Tibial artery (tissue), 4 donors: ENCODE measurements at regions not wholly inside any gene's neighbourhood (a gene's known extent, or its start where the extent isn't known, plus 50 kb on each side); places are given as distances from the start of the nearest gene placed in this dataset.

Experiments used
- DNase-seq, 2 donors: peaks; one replicate each; pipeline ENCODE4 v3.0.0-alpha.2; 2019
- H3K27ac ChIP-seq, 2 donors: fragments of 200-600 bp; sonication (generic) in 1 of 2; 1 replicate in 1 of 2; 2 replicates in 1 of 2; pipeline ENCODE4 v1.5.1; 2018 to 2019; ENCODE audit warnings: mild to moderate bottlenecking in 1 of 2
- H3K27me3 ChIP-seq, 2 donors: fragments of 200-600 bp; sonication (generic) in 1 of 2; one replicate each; pipeline versions ENCODE4 v1.5.1 to v1.6.0; 2016 to 2019
- H3K36me3 ChIP-seq, 3 donors: fragments of 200-600 bp; sonication (generic) in 2 of 3; one replicate each; pipeline ENCODE4 v1.5.1; 2016 to 2019; ENCODE audit warnings: mild to moderate bottlenecking in 2 of 3
- H3K4me1 ChIP-seq, 4 donors: fragments of 200-600 bp; sonication (generic) in 2 of 4; 1 replicate in 3 of 4; 2 replicates in 1 of 4; pipeline ENCODE4 v1.5.1; 2016 to 2019
- H3K4me3 ChIP-seq, 2 donors: fragments of 200-600 bp; sonication (generic) in 1 of 2; 1 replicate in 1 of 2; 2 replicates in 1 of 2; pipeline ENCODE4 v1.5.1; 2018 to 2019; ENCODE audit warnings: mild to moderate bottlenecking in 2 of 2
- H3K9me3 ChIP-seq, 3 donors: fragments of 200-600 bp; sonication (generic) in 1 of 3; one replicate each; pipeline ENCODE4 v1.5.1; 2016 to 2019
- CTCF ChIP-seq, 2 experiments: fragments of 200-600 bp in 1 of 2; fragments of 450-650 bp in 1 of 2; IDR thresholded peaks; one replicate each; pipeline ENCODE4 v1.5.1; 2017 to 2019; ENCODE audit warnings: antibody characterized with exemption in 2 of 2, mild to moderate bottlenecking in 1 of 2, moderate library complexity in 1 of 2
- intact Hi-C: fragments of 100-400 bp; cut with DNase I; formaldehyde crosslinking; loops from one replicate; pipeline ENCODE4 v1.15.0; 2023; ENCODE audit warnings: low total_unique reads

- intact Hi-C loops: no loop called here
- no peaks in the 10 kb centered on the region for H3K9me3 ChIP-seq
- no peak overlapping the region for H3K27ac ChIP-seq
- no peak for TF ChIP-seq CTCF (IDR thresholded peaks at IDR 0.05)
- H3K4me1 ChIP-seq: no peaks in the 10 kb centered on the region
- no peak overlapping the region for H3K4me3 ChIP-seq
- DNase-seq: no peak
- no peaks in the 10 kb centered on the region for H3K27me3 ChIP-seq
- no peaks in the 10 kb centered on the region for H3K36me3 ChIP-seq
Measured at GRCh38 chr12:77629141-77629540, 201.6 kb upstream of the NAV3 start.

- intact Hi-C loops: no loop called here
- Histone ChIP-seq H3K36me3 (no peaks in the 10 kb centered on the region), H3K4me1 (no peaks in the 10 kb centered on the region), H3K9me3 (no peaks in the 10 kb centered on the region), H3K4me3 (no peak overlapping the region), H3K27me3 (no peaks in the 10 kb centered on the region), H3K27ac (no peak overlapping the region)
- no peak for DNase-seq
- no peak for TF ChIP-seq CTCF (IDR thresholded peaks at IDR 0.05)
Measured at GRCh38 chr12:77625441-77625840, 205.3 kb upstream of the NAV3 start.

- Histone ChIP-seq H3K4me3 (no peak overlapping the region), H3K27me3 (no peaks in the 10 kb centered on the region), H3K9me3 (peaks cover 0 to 7% (median 5%) of the 10 kb centered on the region in 3 donors), H3K4me1 (no peaks in the 10 kb centered on the region), H3K36me3 (no peaks in the 10 kb centered on the region), H3K27ac (no peak overlapping the region)
- intact Hi-C loops: no loop called here
- no peak for TF ChIP-seq CTCF (IDR thresholded peaks at IDR 0.05)
- no peak for DNase-seq
Measured at GRCh38 chr12:77619425-77619824, 211.3 kb upstream of the NAV3 start.

GRCh38 chr12:77617818-77618217 is 212.9 kb upstream of the NAV3 start:
- DNase-seq: no peak
- H3K27me3 ChIP-seq: no peaks in the 10 kb centered on the region
- intact Hi-C loops: no loop called here
- H3K4me1 ChIP-seq: no peaks in the 10 kb centered on the region
- no peaks in the 10 kb centered on the region for H3K36me3 ChIP-seq
- H3K4me3 ChIP-seq: no peak overlapping the region
- peaks cover 0 to 7% (median 5%) of the 10 kb centered on the region in 3 donors for H3K9me3 ChIP-seq
- no peak for TF ChIP-seq CTCF (IDR thresholded peaks at IDR 0.05)
- no peak overlapping the region for H3K27ac ChIP-seq

GRCh38 chr12:77615332-77615731 is 215.4 kb upstream of the NAV3 start:
- no peak overlapping the region for H3K27ac ChIP-seq
- intact Hi-C loops: no loop called here
- H3K9me3 ChIP-seq: peaks cover 0 to 7% (median 5%) of the 10 kb centered on the region in 3 donors
- no peak overlapping the region for H3K4me3 ChIP-seq
- DNase-seq: no peak
- no peak for TF ChIP-seq CTCF (IDR thresholded peaks at IDR 0.05)
- no peaks in the 10 kb centered on the region for H3K27me3 ChIP-seq
- no peaks in the 10 kb centered on the region for H3K4me1 ChIP-seq
- H3K36me3 ChIP-seq: no peaks in the 10 kb centered on the region

- Histone ChIP-seq H3K9me3 (peaks cover 0 to 7% (median 5%) of the 10 kb centered on the region in 3 donors), H3K4me3 (no peak overlapping the region), H3K27ac (no peak overlapping the region), H3K27me3 (no peaks in the 10 kb centered on the region), H3K4me1 (no peaks in the 10 kb centered on the region), H3K36me3 (no peaks in the 10 kb centered on the region)
- intact Hi-C loops: no loop called here
- DNase-seq: no peak
- no peak for TF ChIP-seq CTCF (IDR thresholded peaks at IDR 0.05)
Measured at GRCh38 chr12:77613411-77613810, 217.3 kb upstream of the NAV3 start.
